H1 (cell line): ENCODE measurements at regions not wholly inside any gene's neighbourhood (a gene's known extent, or its start where the extent isn't known, plus 50 kb on each side); places are given as distances from the start of the nearest gene placed in this dataset.

Experiments used
- CTCF ChIA-PET: fragments of 300-600 bp; sonication (Branson Sonifier 250); formaldehyde crosslinking; loops from one replicate; lab custom pipeline; 2021; ENCODE audit not compliant: partially characterized antibody; lab: Charles Lee
- POLR2A ChIA-PET: fragments of 300-600 bp; sonication (Branson Sonifier 250); formaldehyde crosslinking; loops from one replicate; lab custom pipeline; 2021; ENCODE audit warnings: inconsistent platforms; ENCODE audit not compliant: partially characterized antibody; lab: Charles Lee
- DNase-seq, 2 experiments: peaks; one replicate each; pipeline versions ENCODE4 v3.0.0 to v3.0.0-alpha.2; 2010 to 2022; ENCODE audit warnings: low spot score in 2 of 2, low read depth in 1 of 2, mixed read lengths in 1 of 2
- FAIRE-seq: peaks from 2 replicates; lab custom pipeline; 2011; peaks lifted over from hg19 to GRCh38; lab: Jason Lieb, UNC
- H2AFZ ChIP-seq: 2 replicates; pipeline ENCODE4 v1.8.1; 2012; ENCODE audit warnings: low read length, inconsistent platforms
- H2AK5ac ChIP-seq: 2 replicates; pipeline ENCODE4 v1.6.1; 2013; ENCODE audit warnings: low read depth, low read length
- H2BK120ac ChIP-seq: replicated peaks from 2 replicates; pipeline ENCODE3; 2013; ENCODE audit warnings: low read depth, low read length, inconsistent platforms
- H2BK12ac ChIP-seq: 2 replicates; pipeline ENCODE4 v1.6.1; 2013; ENCODE audit warnings: low read depth, low read length
- H2BK15ac ChIP-seq: 2 replicates; pipeline ENCODE4 v1.6.1; 2013; ENCODE audit warnings: low read length
- H2BK20ac ChIP-seq: 2 replicates; pipeline ENCODE4 v1.6.1; 2013; ENCODE audit warnings: low read length
- H2BK5ac ChIP-seq: 2 replicates; pipeline ENCODE4 v1.6.1; 2013; ENCODE audit warnings: low read depth, low read length
- H3K14ac ChIP-seq: 2 replicates; pipeline ENCODE4 v1.6.1; 2013; ENCODE audit warnings: inconsistent platforms; ENCODE audit not compliant: insufficient read length
- H3K18ac ChIP-seq: 2 replicates; pipeline ENCODE4 v1.6.1; 2013; ENCODE audit warnings: low read length; ENCODE audit errors: extremely low read depth
- H3K23ac ChIP-seq: 2 replicates; pipeline ENCODE4 v1.6.1; 2013; ENCODE audit warnings: inconsistent platforms; ENCODE audit not compliant: insufficient read length
- H3K23me2 ChIP-seq: 2 replicates; pipeline ENCODE4 v1.6.1; 2013; ENCODE audit warnings: low read depth, low read length
- H3K27ac ChIP-seq: 2 replicates; pipeline ENCODE4 v1.6.1; 2011; ENCODE audit warnings: low read depth, low read length, inconsistent platforms
- H3K27me3 ChIP-seq, 4 experiments: replicated peaks in 1 of 4; 1 replicate in 1 of 4; 2 replicates in 3 of 4; pipeline versions ENCODE4 v1.6.1 to v1.8.1; 2011 to 2013; ENCODE audit warnings: low read length in 3 of 4, mild to moderate bottlenecking in 3 of 4, inconsistent platforms in 2 of 4, mixed read lengths in 2 of 4, moderate library complexity in 1 of 4; ENCODE audit not compliant: control insufficient read depth in 3 of 4, insufficient read depth in 3 of 4; ENCODE audit errors: extremely low read depth in 1 of 4
- H3K36me3 ChIP-seq, 4 experiments: 2 replicates each; pipeline versions ENCODE4 v1.6.1 to v1.8.1; 2011 to 2013; ENCODE audit warnings: mild to moderate bottlenecking in 4 of 4, low read length in 3 of 4, moderate library complexity in 2 of 4, control low read depth in 1 of 4, inconsistent platforms in 1 of 4; ENCODE audit not compliant: insufficient read depth in 4 of 4, control insufficient read depth in 2 of 4
- H3K4ac ChIP-seq: replicated peaks from 2 replicates; pipeline ENCODE3; 2013; ENCODE audit warnings: low read length, low read depth, mixed read lengths, inconsistent platforms; ENCODE audit not compliant: insufficient read length
- H3K4me1 ChIP-seq, 4 experiments: replicated peaks in 1 of 4; 1 replicate in 1 of 4; 2 replicates in 3 of 4; pipeline versions ENCODE4 v1.6.1 to v1.8.1; 2011 to 2013; ENCODE audit warnings: low read length in 3 of 4, inconsistent platforms in 2 of 4, mixed read lengths in 1 of 4; ENCODE audit not compliant: insufficient read depth in 4 of 4, control insufficient read depth in 3 of 4
- H3K4me2 ChIP-seq, 2 experiments: 2 replicates each; pipeline versions ENCODE4 v1.6.1 to v1.8.1; 2011 to 2013; ENCODE audit warnings: low read depth in 2 of 2, low read length in 2 of 2, control low read depth in 1 of 2, inconsistent platforms in 1 of 2, mild to moderate bottlenecking in 1 of 2; ENCODE audit not compliant: insufficient read depth in 1 of 2
- H3K4me3 ChIP-seq, 4 experiments: fragments of 200-600, 300-600 bp in 1 of 4; sonication (generic), shearing (Covaris generic), sonication (Bioruptor Twin) in 1 of 4; 2 replicates each; pipeline versions ENCODE4 v1.5.1 to v1.8.1; 2011 to 2016; ENCODE audit warnings: low read length in 4 of 4, low read depth in 3 of 4, control low read depth in 2 of 4, inconsistent platforms in 2 of 4, mild to moderate bottlenecking in 2 of 4, mixed read lengths in 1 of 4, moderate library complexity in 1 of 4; ENCODE audit not compliant: insufficient read depth in 2 of 4; ENCODE audit errors: extremely low read depth in 1 of 4
- H3K56ac ChIP-seq: replicated peaks from 2 replicates; pipeline ENCODE3; 2013; ENCODE audit warnings: low read depth, mild to moderate bottlenecking, mixed read lengths, low read length, inconsistent platforms; ENCODE audit not compliant: insufficient read length
- H3K79me1 ChIP-seq: 2 replicates; pipeline ENCODE4 v1.6.1; 2013; ENCODE audit warnings: low read depth, low read length, control low read depth
- H3K79me2 ChIP-seq, 2 experiments: 2 replicates each; pipeline versions ENCODE4 v1.6.1 to v1.8.1; 2012 to 2013; ENCODE audit warnings: low read length in 2 of 2, mild to moderate bottlenecking in 2 of 2, inconsistent platforms in 1 of 2; ENCODE audit not compliant: insufficient read depth in 2 of 2, control insufficient read depth in 1 of 2
- H3K9ac ChIP-seq, 4 experiments: replicated peaks in 1 of 4; 1 replicate in 1 of 4; 2 replicates in 3 of 4; pipeline versions ENCODE4 v1.6.1 to v1.8.1; 2011 to 2013; ENCODE audit warnings: low read depth in 3 of 4, low read length in 3 of 4, control low read depth in 2 of 4, mild to moderate bottlenecking in 2 of 4, moderate library complexity in 2 of 4, inconsistent platforms in 1 of 4; ENCODE audit errors: extremely low read depth in 1 of 4
- H3K9me3 ChIP-seq, 2 experiments: 2 replicates each; pipeline versions ENCODE4 v1.6.1 to v1.8.1; 2012 to 2013; ENCODE audit warnings: mild to moderate bottlenecking in 2 of 2, moderate library complexity in 2 of 2, control low read depth in 1 of 2, inconsistent platforms in 1 of 2, low read depth in 1 of 2, low read length in 1 of 2, mixed read lengths in 1 of 2; ENCODE audit not compliant: insufficient read depth in 2 of 2
- H4K20me1 ChIP-seq, 2 experiments: replicated peaks in 1 of 2; 2 replicates each; pipeline versions ENCODE3 to v1.8.1; 2011 to 2013; ENCODE audit warnings: inconsistent platforms in 2 of 2, low read length in 2 of 2, mild to moderate bottlenecking in 1 of 2; ENCODE audit not compliant: insufficient read depth in 2 of 2, control insufficient read depth in 1 of 2
- H4K5ac ChIP-seq: 2 replicates; pipeline ENCODE4 v1.6.1; 2013; ENCODE audit warnings: low read length, low read depth, mixed read lengths, inconsistent platforms; ENCODE audit not compliant: insufficient read length
- H4K8ac ChIP-seq: 2 replicates; pipeline ENCODE4 v1.8.0; 2013; ENCODE audit warnings: mild to moderate bottlenecking, moderate library complexity, low read length, inconsistent platforms; ENCODE audit not compliant: insufficient read depth; ENCODE audit errors: extremely low read depth
- H4K91ac ChIP-seq: replicated peaks from 2 replicates; pipeline ENCODE3; 2013; ENCODE audit warnings: low read length, mixed read lengths, inconsistent platforms; ENCODE audit not compliant: insufficient read length
- ASH2L ChIP-seq: fragments of 200-600, 300-600 bp; sonication (generic); IDR thresholded peaks from one replicate; pipeline ENCODE4 v1.7.1; 2017; ENCODE audit warnings: low read length
- ATF2 ChIP-seq: IDR thresholded peaks from 2 replicates; pipeline ENCODE4 v1.6.1; 2012; ENCODE audit warnings: low read length, inconsistent platforms
- BACH1 ChIP-seq: IDR thresholded peaks from 2 replicates; pipeline ENCODE4 v1.6.1; 2012; ENCODE audit warnings: low read length, improper control_type of control experiment
- BCL11A ChIP-seq, 2 experiments: IDR thresholded peaks; one replicate each; pipeline ENCODE4 v1.6.1; 2011; ENCODE audit warnings: low read depth in 2 of 2, low read length in 2 of 2, mild to moderate bottlenecking in 2 of 2
- CHD2 ChIP-seq: IDR thresholded peaks from 2 replicates; pipeline ENCODE4 v1.6.1; 2012; ENCODE audit warnings: low read length, improper control_type of control experiment
- CREB1 ChIP-seq: IDR thresholded peaks from 2 replicates; pipeline ENCODE4 v1.6.1; 2012; ENCODE audit warnings: inconsistent platforms
- EGR1 ChIP-seq: IDR thresholded peaks from 2 replicates; pipeline ENCODE4 v1.6.1; 2011; ENCODE audit warnings: low read depth, low read length, borderline replicate concordance
- KDM1A ChIP-seq: fragments of 200-600, 300-600 bp; sonication (generic); IDR thresholded peaks from 2 replicates; pipeline ENCODE4 v1.7.1; 2016; ENCODE audit warnings: mild to moderate bottlenecking, low read length, borderline replicate concordance
- MAFK ChIP-seq: IDR thresholded peaks from 2 replicates; pipeline ENCODE4 v1.6.1; 2012; ENCODE audit warnings: low read depth, mild to moderate bottlenecking, improper control_type of control experiment, low read length
- MAX ChIP-seq: IDR thresholded peaks from 2 replicates; pipeline ENCODE4 v1.6.1; 2012; ENCODE audit warnings: inconsistent platforms
- POLR2A ChIP-seq, 2 experiments: IDR thresholded peaks; 1 replicate in 1 of 2; 2 replicates in 1 of 2; pipeline ENCODE4 v1.6.1; 2011; ENCODE audit warnings: low read depth in 2 of 2, low read length in 2 of 2, mild to moderate bottlenecking in 2 of 2; ENCODE audit errors: control extremely low read depth in 1 of 2
- RAD21 ChIP-seq, 2 experiments: IDR thresholded peaks in 1 of 2; conservative IDR thresholded peaks in 1 of 2; 2 replicates each; pipeline ENCODE4 v1.6.1; 2011; ENCODE audit warnings: low read depth in 2 of 2, low read length in 2 of 2, improper control_type of control experiment in 1 of 2, inconsistent platforms in 1 of 2, mild to moderate bottlenecking in 1 of 2, moderate library complexity in 1 of 2
- SUZ12 ChIP-seq: fragments of 200-600 bp; sonication (generic); IDR thresholded peaks from 2 replicates; pipeline ENCODE4 v1.6.1; 2012; ENCODE audit warnings: mild to moderate bottlenecking, inconsistent platforms, low read length, moderate library complexity, mixed read lengths
- WGBS, 2 experiments: shearing (Covaris generic) in 1 of 2; methylation state at CpG; one replicate each; pipeline versions ENCODE4 v1.1.6 to v1.1.7; 2013 to 2015; ENCODE audit warnings: low lambda C conversion rate in 2 of 2, mixed read lengths in 2 of 2, inconsistent platforms in 1 of 2, low coverage in 1 of 2, missing lambda C conversion rate in 1 of 2; ENCODE audit not compliant: insufficient replicate concordance in 2 of 2, insufficient coverage in 1 of 2, insufficient read length in 1 of 2; ENCODE audit errors: extremely low coverage in 1 of 2, missing lambda C conversion rate in 1 of 2; 5-methylcytosine and 5-hydroxymethylcytosine counted together

- H3K27ac ChIP-seq = no peak overlapping the region
- CTCF ChIA-PET = interaction anchor here (1.6 kb wide), 1 partner anchor 72 kb away, joined by 4 read pairs; no protein-coding TSS in a partner anchor
- TF ChIP-seq KDM1A (no peak), BACH1 (no peak), BCL11A (IDR thresholded peaks at IDR 0.05; ENCODE audit: low read depth in 2 of 2, low read length in 2 of 2) (no peak), MAFK (no peak), ASH2L (no peak), MAX (no peak), ATF2 (no peak), CREB1 (no peak), EGR1 (no peak), POLR2A (IDR thresholded peaks at IDR 0.05; ENCODE audit: control extremely low read depth in 1 of 2, low read depth in 2 of 2, low read length in 2 of 2) (no peak), RAD21 (IDR thresholded peaks at IDR 0.05 in 1 of 2, conservative IDR thresholded peaks at IDR 0.05 in 1 of 2; ENCODE audit: low read depth in 2 of 2, low read length in 2 of 2) (no peak), CHD2 (no peak), SUZ12 (no peak)
These were observed 259.8 kb downstream of the QDPR start for GRCh38 chr4:17252131-17252530.

More at GRCh38 chr4:17252131-17252530, 259.8 kb downstream of the QDPR start:
- WGBS, 2 experiments = 85% methylated on average over 2 of the region's 2 CpGs; no CpG with 5 or more reads in 1 of the 2 experiments
- Histone ChIP-seq H3K79me2 (no peaks in the 10 kb centered on the region), H3K14ac (no peak overlapping the region), H3K36me3 (no peaks in the 10 kb centered on the region), H2AFZ (no peak overlapping the region), H3K4me1 (no peaks in the 10 kb centered on the region), H3K4me3 (no peak overlapping the region), H2BK20ac (no peak overlapping the region), H4K91ac (no peak overlapping the region), H2BK12ac (no peak overlapping the region), H3K9me3 (no peaks in the 10 kb centered on the region), H3K23me2 (no peaks in the 10 kb centered on the region), H3K27me3 (no peaks in the 10 kb centered on the region; a peak in 1 of 7 replicates), H3K9ac (no peak overlapping the region), H4K8ac (no peak overlapping the region), H3K56ac (no peak overlapping the region), H3K23ac (no peak overlapping the region), H3K4ac (no peak overlapping the region), H3K18ac (no peak overlapping the region), H2BK5ac (no peak overlapping the region), H4K20me1 (no peaks in the 10 kb centered on the region), H3K4me2 (no peak overlapping the region), H3K79me1 (no peaks in the 10 kb centered on the region), H2BK120ac (no peak overlapping the region), H4K5ac (no peak overlapping the region), H2BK15ac (no peak overlapping the region), H2AK5ac (no peak overlapping the region)
- FAIRE-seq = no peak
- no peak for DNase-seq
- POLR2A ChIA-PET = no interaction called here
